ENCODE measurements at regions not wholly inside any gene's neighbourhood (a gene's known extent, or its start where the extent isn't known, plus 50 kb on each side); places are given as distances from the start of the nearest gene placed in this dataset.
"Not testable (repeated sequence)": the region's sequence is repeated elsewhere in the genome, so short reads cannot be mapped to it uniquely, and the experiment has no call there.

DNA sequence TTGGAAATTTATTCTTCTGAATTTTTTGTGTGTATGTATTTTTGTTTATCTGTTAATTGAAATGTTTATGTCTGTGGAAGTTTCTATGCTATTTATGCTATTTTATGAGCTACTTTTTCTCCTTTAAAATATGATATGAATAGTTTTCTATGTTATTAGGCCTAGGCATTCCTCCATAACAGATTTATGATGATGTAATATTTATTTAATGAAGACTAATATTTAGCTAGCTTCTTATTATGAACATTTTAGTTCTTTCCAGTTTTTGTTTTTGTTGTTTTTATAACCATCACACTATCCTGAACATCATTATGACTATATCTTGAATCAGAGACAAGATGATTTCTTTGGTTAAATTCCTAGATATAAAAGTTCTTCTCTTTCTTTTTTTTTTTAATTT, 70.7 kb downstream of the P2RY1 start:
- Mint-ChIP-seq H3K27ac (no peak overlapping the region), H3K27me3 (no peaks in the 10 kb centered on the region), H3K36me3 (ENCODE audit: low read depth) (no peaks in the 10 kb centered on the region), H3K9me3 (peaks cover 1% of the 10 kb centered on the region), H3K4me3 (no peak overlapping the region), H3K4me1 (ENCODE audit: low read depth) (no peaks in the 10 kb centered on the region)
- ATAC-seq = no peak
- POLR2A ChIA-PET = no interaction called here
- TF ChIP-seq, protein P1, sequence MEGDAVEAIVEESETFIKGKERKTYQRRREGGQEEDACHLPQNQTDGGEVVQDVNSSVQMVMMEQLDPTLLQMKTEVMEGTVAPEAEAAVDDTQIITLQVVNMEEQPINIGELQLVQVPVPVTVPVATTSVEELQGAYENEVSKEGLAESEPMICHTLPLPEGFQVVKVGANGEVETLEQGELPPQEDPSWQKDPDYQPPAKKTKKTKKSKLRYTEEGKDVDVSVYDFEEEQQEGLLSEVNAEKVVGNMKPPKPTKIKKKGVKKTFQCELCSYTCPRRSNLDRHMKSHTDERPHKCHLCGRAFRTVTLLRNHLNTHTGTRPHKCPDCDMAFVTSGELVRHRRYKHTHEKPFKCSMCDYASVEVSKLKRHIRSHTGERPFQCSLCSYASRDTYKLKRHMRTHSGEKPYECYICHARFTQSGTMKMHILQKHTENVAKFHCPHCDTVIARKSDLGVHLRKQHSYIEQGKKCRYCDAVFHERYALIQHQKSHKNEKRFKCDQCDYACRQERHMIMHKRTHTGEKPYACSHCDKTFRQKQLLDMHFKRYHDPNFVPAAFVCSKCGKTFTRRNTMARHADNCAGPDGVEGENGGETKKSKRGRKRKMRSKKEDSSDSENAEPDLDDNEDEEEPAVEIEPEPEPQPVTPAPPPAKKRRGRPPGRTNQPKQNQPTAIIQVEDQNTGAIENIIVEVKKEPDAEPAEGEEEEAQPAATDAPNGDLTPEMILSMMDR (IDR thresholded peaks at IDR 0.05) = no peak
- no peak for DNase-seq
- intact Hi-C loops (cut with micrococcal nuclease) = no loop called here
- CTCF ChIA-PET = no interaction called here

- peaks cover 1% of the 10 kb centered on the region for H3K9me3 Mint-ChIP-seq
- TF ChIP-seq, protein P1 (IDR thresholded peaks at IDR 0.05) = no peak
- no peak overlapping the region for H3K4me3 Mint-ChIP-seq
- no peaks in the 10 kb centered on the region for H3K4me1 Mint-ChIP-seq (ENCODE audit: low read depth)
- intact Hi-C loops (cut with micrococcal nuclease) = no loop called here
- no peaks in the 10 kb centered on the region for H3K27me3 Mint-ChIP-seq
- H3K27ac Mint-ChIP-seq = no peak overlapping the region
- H3K36me3 Mint-ChIP-seq (ENCODE audit: low read depth) = no peaks in the 10 kb centered on the region
- CTCF ChIA-PET = no interaction called here
- DNase-seq (no peak), ATAC-seq (no peak)
- POLR2A ChIA-PET = no interaction called here
These were observed 74.4 kb downstream of the P2RY1 start for GRCh38 chr3:152909180-152909883.

GRCh38 chr3:152910211-152910610, 75.3 kb downstream of the P2RY1 start:
- H3K4me1 Mint-ChIP-seq (ENCODE audit: low read depth) = no peaks in the 10 kb centered on the region
- no peak for ATAC-seq
- no peaks in the 10 kb centered on the region for H3K36me3 Mint-ChIP-seq (ENCODE audit: low read depth)
- H3K9me3 Mint-ChIP-seq = peaks cover under 1% of the 10 kb centered on the region
- TF ChIP-seq, protein P1 (IDR thresholded peaks at IDR 0.05) = no peak
- H3K4me3 Mint-ChIP-seq = no peak overlapping the region
- H3K27me3 Mint-ChIP-seq = no peaks in the 10 kb centered on the region
- no peak overlapping the region for H3K27ac Mint-ChIP-seq
- ChIA-PET POLR2A (no interaction called here), CTCF (interaction anchor here (1.1 kb wide), 1 partner anchor 26 kb away, joined by 4 read pairs; no protein-coding TSS in a partner anchor)
- DNase-seq = no peak
- intact Hi-C loops (cut with micrococcal nuclease) = no loop called here

DNA sequence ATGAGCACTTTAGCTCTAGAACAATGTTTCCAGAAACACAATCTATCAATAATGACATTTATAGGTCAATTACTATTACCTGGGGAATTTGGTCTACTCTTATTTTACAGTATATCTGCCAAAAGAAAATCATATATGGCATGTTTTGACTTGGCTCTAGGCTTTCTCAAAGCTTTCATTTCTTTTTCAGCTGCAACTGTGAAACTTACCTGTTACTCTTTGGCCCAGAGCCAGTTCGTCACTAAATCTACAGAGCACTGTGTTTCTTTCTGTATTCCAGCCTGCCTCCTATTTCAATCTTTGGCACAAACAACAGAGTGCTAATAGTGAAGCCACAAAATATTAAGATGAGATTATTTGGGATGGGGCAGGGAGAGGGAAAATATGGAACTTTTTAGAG, 76.0 kb downstream of the P2RY1 start:
- POLR2A ChIA-PET = no interaction called here
- CTCF ChIA-PET = interaction anchor here (1.1 kb wide), 1 partner anchor 25 kb away, joined by 4 read pairs; no protein-coding TSS in a partner anchor
- TF ChIP-seq, protein P1 (IDR thresholded peaks at IDR 0.05) = no peak

GRCh38 chr3:152914743-152915142, 79.8 kb downstream of the P2RY1 start:
- POLR2A ChIA-PET; H3K36me3 Mint-ChIP-seq (ENCODE audit: low read depth); intact Hi-C loops (cut with micrococcal nuclease); H3K9me3 Mint-ChIP-seq; H3K27me3 Mint-ChIP-seq; H3K4me3 Mint-ChIP-seq; H3K27ac Mint-ChIP-seq; DNase-seq; ATAC-seq; CTCF ChIA-PET; H3K4me1 Mint-ChIP-seq (ENCODE audit: low read depth): not testable (repeated sequence)

More for the DNA sequence above, 76.0 kb downstream of the P2RY1 start:
- no peaks in the 10 kb centered on the region for H3K27me3 Mint-ChIP-seq
- intact Hi-C loops (cut with micrococcal nuclease) = no loop called here
- DNase-seq = no peak
- ATAC-seq = no peak
- H3K27ac Mint-ChIP-seq = no peak overlapping the region
- H3K4me3 Mint-ChIP-seq = no peak overlapping the region
- H3K9me3 Mint-ChIP-seq = no peaks in the 10 kb centered on the region
- H3K36me3 Mint-ChIP-seq (ENCODE audit: low read depth) = no peaks in the 10 kb centered on the region
- H3K4me1 Mint-ChIP-seq (ENCODE audit: low read depth) = no peaks in the 10 kb centered on the region

All from activated CD8-positive, alpha-beta T cell treated with anti-CD3 and anti-CD28 coated beads for 36 hours (primary cell).